WERI-Rb-1 (cell line): ENCODE measurements at regions not wholly inside any gene's neighbourhood (a gene's known extent, or its start where the extent isn't known, plus 50 kb on each side); places are given as distances from the start of the nearest gene placed in this dataset.

ENCODE experiments used
- DNase-seq: peaks from one replicate; pipeline ENCODE4 v3.0.0-alpha.2; 2020
- H3K27ac ChIP-seq: fragments of 250-450 bp; sonication (Bioruptor Pico); 2 replicates; pipeline ENCODE4 v1.5.1; 2020; ENCODE audit warnings: mild to moderate bottlenecking, moderate library complexity
- H3K27me3 ChIP-seq: fragments of 250-450 bp; sonication (Bioruptor Pico); 2 replicates; pipeline ENCODE4 v1.5.1; 2021; ENCODE audit warnings: mild to moderate bottlenecking, low read depth, moderate library complexity; ENCODE audit not compliant: insufficient read depth, severe bottlenecking
- H3K36me3 ChIP-seq: fragments of 250-450 bp; sonication (Bioruptor Pico); 2 replicates; pipeline ENCODE4 v1.5.1; 2020; ENCODE audit warnings: mild to moderate bottlenecking, moderate library complexity
- H3K4me3 ChIP-seq: 2 replicates; pipeline ENCODE4 v1.5.1; 2011; ENCODE audit warnings: low read depth, mild to moderate bottlenecking, control low read depth, low read length
- H3K9me3 ChIP-seq: fragments of 250-450 bp; sonication (Bioruptor Pico); 2 replicates; pipeline ENCODE4 v1.5.1; 2021; ENCODE audit warnings: mild to moderate bottlenecking, moderate library complexity; ENCODE audit not compliant: severe bottlenecking
- CTCF ChIP-seq: IDR thresholded peaks from 2 replicates; pipeline ENCODE4 v1.5.1; 2011; ENCODE audit warnings: low read depth, mild to moderate bottlenecking, control low read depth, inconsistent platforms, low read length

GRCh38 chr20:10868299-10868698 is 194.5 kb upstream of the JAG1 start:
- no peak overlapping the region for H3K27ac ChIP-seq
- H3K27me3 ChIP-seq = no peaks in the 10 kb centered on the region
- no peaks in the 10 kb centered on the region for H3K9me3 ChIP-seq
- H3K36me3 ChIP-seq = no peaks in the 10 kb centered on the region
- DNase-seq = no peak
- no peak overlapping the region for H3K4me3 ChIP-seq
- no peak for TF ChIP-seq CTCF

- H3K4me3 ChIP-seq = no peak overlapping the region
- no peak overlapping the region for H3K27ac ChIP-seq
- TF ChIP-seq CTCF = no peak
- no peaks in the 10 kb centered on the region for H3K9me3 ChIP-seq
- H3K36me3 ChIP-seq = no peaks in the 10 kb centered on the region
- DNase-seq = no peak
- H3K27me3 ChIP-seq = no peaks in the 10 kb centered on the region
Observed at GRCh38 chr20:10873026-10873425, 199.2 kb upstream of the JAG1 start.

- Histone ChIP-seq H3K27me3 (no peaks in the 10 kb centered on the region), H3K9me3 (no peaks in the 10 kb centered on the region), H3K36me3 (no peaks in the 10 kb centered on the region), H3K27ac (no peak overlapping the region), H3K4me3 (no peak overlapping the region)
- no peak for DNase-seq
- TF ChIP-seq CTCF = no peak
Observed at GRCh38 chr20:10875653-10876052, 201.9 kb upstream of the JAG1 start.

GRCh38 chr20:10876558-10876957 is 202.8 kb upstream of the JAG1 start:
- Histone ChIP-seq H3K36me3 (no peaks in the 10 kb centered on the region), H3K27ac (no peak overlapping the region), H3K27me3 (no peaks in the 10 kb centered on the region), H3K4me3 (no peak overlapping the region), H3K9me3 (no peaks in the 10 kb centered on the region)
- no peak for TF ChIP-seq CTCF
- DNase-seq = no peak

GRCh38 chr20:10877342-10877741 is 203.5 kb upstream of the JAG1 start:
- Histone ChIP-seq H3K4me3 (no peak overlapping the region), H3K27ac (no peak overlapping the region), H3K27me3 (no peaks in the 10 kb centered on the region), H3K36me3 (no peaks in the 10 kb centered on the region), H3K9me3 (no peaks in the 10 kb centered on the region)
- DNase-seq = no peak
- no peak for TF ChIP-seq CTCF

- TF ChIP-seq CTCF = no peak
- no peaks in the 10 kb centered on the region for H3K9me3 ChIP-seq
- no peaks in the 10 kb centered on the region for H3K36me3 ChIP-seq
- no peak for DNase-seq
- no peaks in the 10 kb centered on the region for H3K27me3 ChIP-seq
- no peak overlapping the region for H3K27ac ChIP-seq
- no peak overlapping the region for H3K4me3 ChIP-seq
Observed at GRCh38 chr20:10883166-10883565, 209.4 kb upstream of the JAG1 start.
